ENCODE measurements at regions not wholly inside any gene's neighbourhood (a gene's known extent, or its start where the extent isn't known, plus 50 kb on each side); places are given as distances from the start of the nearest gene placed in this dataset.

DNA sequence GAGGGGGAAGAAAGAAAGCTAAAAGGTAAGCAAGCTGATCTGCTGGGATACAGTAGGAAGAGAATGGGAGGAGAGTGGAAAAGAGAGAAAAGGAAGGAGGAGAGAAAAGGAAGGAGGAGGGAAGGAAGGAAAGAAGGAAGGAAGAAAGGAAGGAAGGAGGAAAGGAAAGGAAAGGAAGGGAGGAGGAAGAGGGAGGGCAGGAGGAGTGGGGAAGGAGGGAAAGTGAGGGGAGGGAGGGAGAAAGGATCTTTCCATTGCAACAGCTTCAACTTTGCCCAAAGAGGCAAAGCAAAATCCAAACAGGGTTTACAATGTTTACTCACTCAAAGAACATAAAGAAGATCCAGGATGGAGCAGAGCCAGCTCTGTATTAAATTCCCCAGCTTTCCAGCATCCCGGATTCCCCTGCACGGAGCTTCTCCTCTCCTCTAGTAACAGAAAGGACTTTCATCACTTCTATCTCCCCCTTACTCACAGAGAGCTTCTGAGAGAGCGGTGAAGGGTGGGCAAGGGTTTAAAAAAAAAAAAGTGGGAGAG is 494.2 kb upstream of the PROK2 start:
- Histone ChIP-seq H3K27me3 (ENCODE audit: control insufficient read depth, insufficient read depth, low read length) (peaks cover 17% of the 10 kb centered on the region), H3K9me1 (ENCODE audit: insufficient read depth, low read length) (0 out of 2 replicates have a peak, but pooled peaks cover 3% of the 10 kb centered on the region), H4K91ac (ENCODE audit: insufficient read depth, low read depth, low read length) (peak overlapping the region; percentile 35), H2BK15ac (ENCODE audit: low read depth, low read length) (no peak overlapping the region), H3K9ac (ENCODE audit: low read depth, low read length) (no peak overlapping the region), H3K36me3 (ENCODE audit: control insufficient read depth, insufficient read depth, low read length) (no peaks in the 10 kb centered on the region), H2BK120ac (ENCODE audit: low read depth, low read length) (no peak overlapping the region; the same call in 1 of the 2 replicates), H3K79me1 (ENCODE audit: low read depth in 1 of 2, low read length in 2 of 2) (no peaks in the 10 kb centered on the region), H3K4me2 (ENCODE audit: low read depth, low read length) (no peak overlapping the region; the same call in 1 of the 2 replicates), H4K5ac (ENCODE audit: low read depth, low read length) (no peak overlapping the region), H3K4me1 (ENCODE audit: control insufficient read depth, insufficient read depth, low read length) (peaks cover 9% of the 10 kb centered on the region), H4K20me1 (ENCODE audit: insufficient read depth, low read length) (no peaks in the 10 kb centered on the region), H3K4ac (ENCODE audit: low read depth, low read length) (no peak overlapping the region; the same call in 1 of the 2 replicates), H3K4me3 (ENCODE audit: insufficient read depth, low read depth, low read length) (no peak overlapping the region), H3K27ac (ENCODE audit: insufficient read depth, low read length) (peak overlapping the region; percentile 34; the same call in 1 of the 2 replicates), H3K56ac (ENCODE audit: extremely low read depth, insufficient read depth, low read length) (no peak overlapping the region), H3K23ac (ENCODE audit: low read depth, low read length) (no peak overlapping the region), H2AK5ac (ENCODE audit: low read depth, low read length) (peak overlapping the region; percentile 80), H3K14ac (replicated peaks; ENCODE audit: low read depth, low read length) (no peak overlapping the region), H2AFZ (replicated peaks; ENCODE audit: low read length, poor library complexity) (peak overlapping the region; percentile 23), H4K8ac (ENCODE audit: low read depth in 2 of 2, low read length in 2 of 2) (no peak overlapping the region), H3K18ac (ENCODE audit: low read depth, low read length) (0 out of 2 replicates have a peak overlapping the region, but pooled peaks have one; percentile 16), H2AK9ac (replicated peaks; ENCODE audit: low read depth, low read length, poor library complexity) (no peak overlapping the region), H3K9me3 (ENCODE audit: control insufficient read depth, insufficient read depth, low read length) (peaks cover 8% of the 10 kb centered on the region), H2BK20ac (ENCODE audit: low read depth, low read length) (no peak overlapping the region; the same call in 1 of the 2 replicates), H2BK5ac (ENCODE audit: low read depth, low read length, poor library complexity, severe bottlenecking) (no peak overlapping the region)
- WGBS, 2 experiments (ENCODE audit: extremely low coverage in 2 of 2, insufficient read length in 1 of 2) = no CpG with 5 or more reads among the region's 3 CpGs
- no peak for TF ChIP-seq POLR2A (IDR thresholded peaks at IDR 0.05; ENCODE audit: low read depth, low read length)
- no peak for TF ChIP-seq FOS (IDR thresholded peaks at IDR 0.05; ENCODE audit: low read depth, low read length)
- no peak for TF ChIP-seq MAZ (IDR thresholded peaks at IDR 0.05; ENCODE audit: borderline replicate concordance, low read depth, low read length)
- no peak for TF ChIP-seq SMC3 (IDR thresholded peaks at IDR 0.05; ENCODE audit: low read depth, low read length)
- TF ChIP-seq MXI1 (IDR thresholded peaks at IDR 0.05; ENCODE audit: borderline replicate concordance, low read depth, low read length) = no peak
- TF ChIP-seq, protein P1, sequence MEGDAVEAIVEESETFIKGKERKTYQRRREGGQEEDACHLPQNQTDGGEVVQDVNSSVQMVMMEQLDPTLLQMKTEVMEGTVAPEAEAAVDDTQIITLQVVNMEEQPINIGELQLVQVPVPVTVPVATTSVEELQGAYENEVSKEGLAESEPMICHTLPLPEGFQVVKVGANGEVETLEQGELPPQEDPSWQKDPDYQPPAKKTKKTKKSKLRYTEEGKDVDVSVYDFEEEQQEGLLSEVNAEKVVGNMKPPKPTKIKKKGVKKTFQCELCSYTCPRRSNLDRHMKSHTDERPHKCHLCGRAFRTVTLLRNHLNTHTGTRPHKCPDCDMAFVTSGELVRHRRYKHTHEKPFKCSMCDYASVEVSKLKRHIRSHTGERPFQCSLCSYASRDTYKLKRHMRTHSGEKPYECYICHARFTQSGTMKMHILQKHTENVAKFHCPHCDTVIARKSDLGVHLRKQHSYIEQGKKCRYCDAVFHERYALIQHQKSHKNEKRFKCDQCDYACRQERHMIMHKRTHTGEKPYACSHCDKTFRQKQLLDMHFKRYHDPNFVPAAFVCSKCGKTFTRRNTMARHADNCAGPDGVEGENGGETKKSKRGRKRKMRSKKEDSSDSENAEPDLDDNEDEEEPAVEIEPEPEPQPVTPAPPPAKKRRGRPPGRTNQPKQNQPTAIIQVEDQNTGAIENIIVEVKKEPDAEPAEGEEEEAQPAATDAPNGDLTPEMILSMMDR (conservative IDR thresholded peaks at IDR 0.05; ENCODE audit: low read depth, low read length) = no peak
- no peak for TF ChIP-seq RAD21 (IDR thresholded peaks at IDR 0.05; ENCODE audit: low read length)
- TF ChIP-seq RFX5 (IDR thresholded peaks at IDR 0.05; ENCODE audit: low read depth, low read length) = no peak
- in situ Hi-C loops (cut with MboI; ENCODE audit: low sequenced_read_pairs) = no loop called here
- ATAC-seq (ENCODE audit: low read depth) = peak; percentile 16
- intact Hi-C loops (cut with micrococcal nuclease) = no loop called here
- POLR2A ChIA-PET (ENCODE audit: unreplicated experiment) = interaction anchor here (0.7 kb wide), 1 partner anchor 419 kb away, joined by 4 read pairs; no protein-coding TSS in a partner anchor
- dilution Hi-C loops (cut with HindIII; ENCODE audit: low sequenced_read_pairs, unreplicated experiment) = no loop called here
- CTCF ChIA-PET = interaction anchor here (0.6 kb wide), 1 partner anchor 107 kb away, joined by 6 read pairs; no protein-coding TSS in a partner anchor
- no peak for DNase-seq
- BruUV-seq (replicated peaks) = no TSS peak

All from IMR-90 (cell line).